GM12891 (cell line): ENCODE measurements at regions not wholly inside any gene's neighbourhood (a gene's known extent, or its start where the extent isn't known, plus 50 kb on each side); places are given as distances from the start of the nearest gene placed in this dataset.

ENCODE experiments used
- DNase-seq: peaks from one replicate; pipeline ENCODE4 v3.0.0; 2011; ENCODE audit warnings: low spot score; ENCODE audit not compliant: insufficient read length
- FAIRE-seq: peaks from 2 replicates; lab custom pipeline; 2011; peaks lifted over from hg19 to GRCh38; lab: Jason Lieb, UNC
- PAX5 ChIP-seq: IDR thresholded peaks from 2 replicates; pipeline ENCODE4 v1.6.1; 2011; ENCODE audit warnings: low read length, moderate library complexity, mild to moderate bottlenecking; ENCODE audit not compliant: insufficient read depth, severe bottlenecking
- POLR2A ChIP-seq: IDR thresholded peaks from 2 replicates; pipeline ENCODE4 v1.6.1; 2011; ENCODE audit warnings: low read depth, low read length, control low read depth
- POLR2AphosphoS5 ChIP-seq: IDR thresholded peaks from 2 replicates; pipeline ENCODE4 v1.6.1; 2011; ENCODE audit warnings: low read depth, low read length, control low read depth
- POU2F2 ChIP-seq: IDR thresholded peaks from 2 replicates; pipeline ENCODE4 v1.6.1; 2011; ENCODE audit warnings: low read depth, mild to moderate bottlenecking, control low read depth, low read length, moderate library complexity
- SPI1 ChIP-seq: IDR thresholded peaks from 2 replicates; pipeline ENCODE4 v1.6.1; 2011; ENCODE audit warnings: low read depth, low read length, control low read depth
- TAF1 ChIP-seq: IDR thresholded peaks from 2 replicates; pipeline ENCODE4 v1.6.1; 2011; ENCODE audit warnings: low read depth, low read length, control low read depth

- TF ChIP-seq PAX5 (no peak), POU2F2 (no peak), TAF1 (no peak), SPI1 (no peak), POLR2AphosphoS5 (no peak), POLR2A (no peak)
- no peak for FAIRE-seq
- DNase-seq = no peak
These were observed 1548.7 kb downstream of the RPA4 start for GRCh38 chrX:98432413-98432812.

GRCh38 chrX:98448524-98448923, 1564.8 kb downstream of the RPA4 start:
- no peak for DNase-seq
- no peak for TF ChIP-seq POU2F2
- no peak for TF ChIP-seq POLR2A
- no peak for TF ChIP-seq POLR2AphosphoS5
- no peak for TF ChIP-seq TAF1
- TF ChIP-seq PAX5 = no peak
- no peak for TF ChIP-seq SPI1
- no peak for FAIRE-seq

- no peak for FAIRE-seq
- DNase-seq = no peak
- TF ChIP-seq PAX5 (no peak), POLR2AphosphoS5 (no peak), POU2F2 (no peak), POLR2A (no peak), SPI1 (no peak), TAF1 (no peak)
These were observed 1568.7 kb downstream of the RPA4 start for GRCh38 chrX:98452456-98452855.

- DNase-seq = no peak
- no peak for FAIRE-seq
- TF ChIP-seq PAX5 (no peak), TAF1 (no peak), SPI1 (no peak), POU2F2 (no peak), POLR2AphosphoS5 (no peak), POLR2A (no peak)
These were observed 1576.0 kb downstream of the RPA4 start for GRCh38 chrX:98459669-98460068.

- FAIRE-seq (no peak), DNase-seq (no peak)
- TF ChIP-seq POU2F2 = no peak
- no peak for TF ChIP-seq POLR2AphosphoS5
- no peak for TF ChIP-seq TAF1
- no peak for TF ChIP-seq PAX5
- no peak for TF ChIP-seq POLR2A
- TF ChIP-seq SPI1 = no peak
These were observed 1596.9 kb downstream of the RPA4 start for GRCh38 chrX:98480606-98481005.

- no peak for TF ChIP-seq PAX5
- no peak for TF ChIP-seq POLR2AphosphoS5
- TF ChIP-seq SPI1 = no peak
- FAIRE-seq (peak; percentile 16), DNase-seq (no peak)
These were observed 1597.9 kb downstream of the RPA4 start for GRCh38 chrX:98481636-98482035.

GRCh38 chrX:98490670-98491069, 1607.0 kb downstream of the RPA4 start:
- TF ChIP-seq POLR2A (no peak), POU2F2 (no peak), PAX5 (no peak), SPI1 (no peak), TAF1 (no peak), POLR2AphosphoS5 (no peak)
- DNase-seq = no peak
- FAIRE-seq = no peak

GRCh38 chrX:98501426-98501825, 1617.7 kb downstream of the RPA4 start:
- TF ChIP-seq POLR2A = no peak
- no peak for TF ChIP-seq SPI1
- TF ChIP-seq TAF1 = no peak
- TF ChIP-seq POLR2AphosphoS5 = no peak
- TF ChIP-seq POU2F2 = no peak
- TF ChIP-seq PAX5 = no peak
- DNase-seq = no peak
- FAIRE-seq = peak; percentile 16

- TF ChIP-seq POU2F2 (no peak), TAF1 (no peak), PAX5 (no peak), POLR2A (no peak), POLR2AphosphoS5 (no peak), SPI1 (no peak)
- no peak for FAIRE-seq
These were observed 1623.2 kb downstream of the RPA4 start for GRCh38 chrX:98506907-98507306.

GRCh38 chrX:98514032-98514431, 1630.3 kb downstream of the RPA4 start:
- FAIRE-seq (no peak), DNase-seq (no peak)
- TF ChIP-seq PAX5 = no peak
- no peak for TF ChIP-seq POLR2AphosphoS5

More at GRCh38 chrX:98506907-98507306, 1623.2 kb downstream of the RPA4 start:
- DNase-seq = no peak

GRCh38 chrX:98516120-98516519, 1632.4 kb downstream of the RPA4 start:
- TF ChIP-seq POLR2AphosphoS5 = no peak
- TF ChIP-seq POU2F2 = no peak
- no peak for TF ChIP-seq TAF1
- no peak for TF ChIP-seq POLR2A
- DNase-seq (no peak), FAIRE-seq (no peak)
